ENCODE measurements at regions not wholly inside any gene's neighbourhood (a gene's known extent, or its start where the extent isn't known, plus 50 kb on each side); places are given as distances from the start of the nearest gene placed in this dataset.

- no peak for DNase-seq (ENCODE audit: extremely low spot score)
- POLR2A ChIA-PET = no interaction called here
- TF ChIP-seq, protein P1, sequence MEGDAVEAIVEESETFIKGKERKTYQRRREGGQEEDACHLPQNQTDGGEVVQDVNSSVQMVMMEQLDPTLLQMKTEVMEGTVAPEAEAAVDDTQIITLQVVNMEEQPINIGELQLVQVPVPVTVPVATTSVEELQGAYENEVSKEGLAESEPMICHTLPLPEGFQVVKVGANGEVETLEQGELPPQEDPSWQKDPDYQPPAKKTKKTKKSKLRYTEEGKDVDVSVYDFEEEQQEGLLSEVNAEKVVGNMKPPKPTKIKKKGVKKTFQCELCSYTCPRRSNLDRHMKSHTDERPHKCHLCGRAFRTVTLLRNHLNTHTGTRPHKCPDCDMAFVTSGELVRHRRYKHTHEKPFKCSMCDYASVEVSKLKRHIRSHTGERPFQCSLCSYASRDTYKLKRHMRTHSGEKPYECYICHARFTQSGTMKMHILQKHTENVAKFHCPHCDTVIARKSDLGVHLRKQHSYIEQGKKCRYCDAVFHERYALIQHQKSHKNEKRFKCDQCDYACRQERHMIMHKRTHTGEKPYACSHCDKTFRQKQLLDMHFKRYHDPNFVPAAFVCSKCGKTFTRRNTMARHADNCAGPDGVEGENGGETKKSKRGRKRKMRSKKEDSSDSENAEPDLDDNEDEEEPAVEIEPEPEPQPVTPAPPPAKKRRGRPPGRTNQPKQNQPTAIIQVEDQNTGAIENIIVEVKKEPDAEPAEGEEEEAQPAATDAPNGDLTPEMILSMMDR (IDR thresholded peaks at IDR 0.05; ENCODE audit: control extremely low read depth, extremely low read depth, low read depth, missing control alignments) = no peak
- CTCF ChIA-PET = no interaction called here
Observed at GRCh38 chr12:18808221-18808620, 70.3 kb downstream of the CAPZA3 start.

DNA sequence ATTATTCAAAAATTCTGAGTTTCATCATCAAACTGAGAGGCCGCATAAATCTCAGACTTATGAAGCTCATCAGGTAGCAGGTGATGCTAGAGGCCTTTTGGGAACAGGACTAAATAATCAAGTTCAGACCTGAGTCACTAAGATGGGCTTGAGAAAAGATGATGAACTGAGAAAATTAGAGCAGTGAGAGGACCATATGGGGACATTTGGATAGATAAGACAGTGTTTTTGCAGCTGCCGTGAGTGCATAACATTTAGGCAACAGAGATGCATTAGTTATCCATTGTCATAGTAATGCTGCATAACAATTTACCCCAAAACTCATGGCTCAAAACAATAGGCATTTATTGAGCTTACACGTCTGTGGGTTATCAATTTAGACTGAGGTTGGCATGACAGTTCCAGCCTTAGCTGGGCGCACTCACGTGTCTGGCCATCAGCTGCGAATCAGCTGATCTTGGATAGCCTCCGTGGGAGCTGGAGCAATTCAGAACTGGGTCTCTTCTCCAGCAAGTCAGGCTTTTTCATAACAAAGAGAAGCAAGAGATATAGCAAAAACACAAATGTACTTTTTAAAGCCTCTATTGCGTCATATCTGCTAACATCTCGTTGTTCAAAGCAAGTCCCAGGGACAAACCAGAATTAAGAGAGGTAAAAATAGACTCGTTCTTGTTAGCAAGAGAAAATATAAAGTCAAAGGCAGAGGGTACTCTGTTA, 72.8 kb downstream of the CAPZA3 start:
- TF ChIP-seq, protein P1 (IDR thresholded peaks at IDR 0.05; ENCODE audit: control extremely low read depth, extremely low read depth, low read depth, missing control alignments) = no peak
- CTCF ChIA-PET = no interaction called here
- POLR2A ChIA-PET = no interaction called here
- DNase-seq (ENCODE audit: extremely low spot score) = no peak

DNA sequence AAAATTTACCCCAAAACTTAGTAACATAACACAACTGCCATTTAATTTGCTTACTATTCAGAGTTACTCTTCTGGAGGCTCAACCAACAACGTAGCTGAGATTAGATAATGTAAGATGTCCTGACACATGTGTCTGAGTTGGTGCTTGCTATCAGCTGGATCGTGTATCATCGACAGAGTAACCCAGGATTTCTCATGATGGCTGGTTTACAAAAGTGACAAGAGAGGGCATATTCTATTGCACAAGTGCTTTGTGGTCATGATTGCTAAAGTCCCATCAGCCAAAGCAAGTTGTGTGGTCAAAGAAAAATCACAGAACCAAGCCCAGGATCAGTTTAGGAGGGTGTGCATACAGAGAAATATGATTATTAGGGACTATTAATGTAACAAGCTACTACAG, 73.4 kb downstream of the CAPZA3 start:
- DNase-seq (ENCODE audit: extremely low spot score) = no peak
- TF ChIP-seq, protein P1 (IDR thresholded peaks at IDR 0.05; ENCODE audit: control extremely low read depth, extremely low read depth, low read depth, missing control alignments) = no peak
- ChIA-PET POLR2A (no interaction called here), CTCF (no interaction called here)

- ChIA-PET CTCF (no interaction called here), POLR2A (no interaction called here)
- DNase-seq (ENCODE audit: extremely low spot score) = no peak
- TF ChIP-seq, protein P1 (IDR thresholded peaks at IDR 0.05; ENCODE audit: control extremely low read depth, extremely low read depth, low read depth, missing control alignments) = no peak
Observed at GRCh38 chr12:18813753-18814152, 75.8 kb downstream of the CAPZA3 start.

DNA sequence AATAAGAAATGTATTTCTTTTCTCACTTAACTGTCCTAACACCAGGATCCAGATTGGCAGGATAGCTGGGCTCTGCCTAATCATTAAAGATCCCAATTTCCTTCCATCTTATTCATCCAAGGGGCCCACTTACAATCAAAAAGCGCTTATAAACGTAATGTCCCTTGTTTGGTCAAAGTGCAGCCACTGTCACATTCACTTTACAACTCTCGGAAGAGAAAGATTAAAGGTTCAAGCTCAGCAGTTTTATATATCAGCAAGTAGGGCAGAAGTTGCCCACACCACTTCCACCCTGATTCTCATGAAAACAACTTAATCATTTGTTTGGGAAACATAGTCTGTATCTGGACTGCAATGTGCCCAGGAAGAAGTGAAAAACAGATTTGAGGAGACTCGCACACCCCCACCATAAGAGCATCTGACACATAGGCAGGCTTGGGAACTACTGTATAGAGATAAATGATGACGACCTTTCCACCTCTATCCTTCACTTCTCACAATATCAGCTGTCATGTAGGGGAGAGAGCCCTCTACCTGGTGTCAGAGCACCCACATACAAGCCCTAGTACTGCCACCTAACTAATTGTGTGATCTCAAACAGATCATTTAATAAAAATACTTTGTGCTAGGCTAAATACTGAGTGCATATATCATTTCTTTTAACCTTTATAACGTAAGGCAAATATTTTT, 80.8 kb downstream of the CAPZA3 start:
- TF ChIP-seq, protein P1 (IDR thresholded peaks at IDR 0.05; ENCODE audit: control extremely low read depth, extremely low read depth, low read depth, missing control alignments) = no peak
- CTCF ChIA-PET = no interaction called here

DNA sequence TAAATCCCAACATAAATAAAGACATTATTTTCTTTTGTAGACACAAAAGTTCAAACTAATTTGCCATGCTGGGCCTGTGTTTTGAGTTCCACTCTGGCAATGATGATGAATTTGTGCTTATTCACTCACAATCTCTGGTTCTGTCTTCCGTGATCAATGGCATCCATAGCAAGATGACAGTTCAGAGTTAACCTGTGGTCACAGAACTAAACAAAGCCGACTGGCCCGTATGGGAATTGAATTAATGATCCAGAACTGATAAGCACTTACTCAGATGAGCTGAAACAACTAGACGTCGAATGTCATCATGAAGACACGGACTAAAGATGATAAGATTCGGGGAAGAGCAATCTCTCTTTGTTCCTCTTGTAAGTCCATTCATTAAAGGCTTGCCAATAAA, 81.6 kb downstream of the CAPZA3 start:
- DNase-seq (ENCODE audit: extremely low spot score) = no peak
- CTCF ChIA-PET = no interaction called here
- POLR2A ChIA-PET = no interaction called here
- TF ChIP-seq, protein P1 (IDR thresholded peaks at IDR 0.05; ENCODE audit: control extremely low read depth, extremely low read depth, low read depth, missing control alignments) = no peak

More for the DNA sequence above, 80.8 kb downstream of the CAPZA3 start:
- POLR2A ChIA-PET = no interaction called here
- DNase-seq (ENCODE audit: extremely low spot score) = no peak
